NB4 (cell line): ENCODE measurements at regions not wholly inside any gene's neighbourhood (a gene's known extent, or its start where the extent isn't known, plus 50 kb on each side); places are given as distances from the start of the nearest gene placed in this dataset.

Source experiments
- CTCF ChIP-seq: IDR thresholded peaks from one replicate; pipeline ENCODE4 v1.5.1; 2012; ENCODE audit warnings: low read depth, low read length
- MYC ChIP-seq: IDR thresholded peaks from 2 replicates; pipeline ENCODE4 v1.6.1; 2011; ENCODE audit warnings: low read depth, low read length
- POLR2A ChIP-seq: IDR thresholded peaks from 2 replicates; pipeline ENCODE4 v1.6.1; 2011; ENCODE audit warnings: mild to moderate bottlenecking; ENCODE audit not compliant: insufficient read length; ENCODE audit errors: extremely low read depth

DNA sequence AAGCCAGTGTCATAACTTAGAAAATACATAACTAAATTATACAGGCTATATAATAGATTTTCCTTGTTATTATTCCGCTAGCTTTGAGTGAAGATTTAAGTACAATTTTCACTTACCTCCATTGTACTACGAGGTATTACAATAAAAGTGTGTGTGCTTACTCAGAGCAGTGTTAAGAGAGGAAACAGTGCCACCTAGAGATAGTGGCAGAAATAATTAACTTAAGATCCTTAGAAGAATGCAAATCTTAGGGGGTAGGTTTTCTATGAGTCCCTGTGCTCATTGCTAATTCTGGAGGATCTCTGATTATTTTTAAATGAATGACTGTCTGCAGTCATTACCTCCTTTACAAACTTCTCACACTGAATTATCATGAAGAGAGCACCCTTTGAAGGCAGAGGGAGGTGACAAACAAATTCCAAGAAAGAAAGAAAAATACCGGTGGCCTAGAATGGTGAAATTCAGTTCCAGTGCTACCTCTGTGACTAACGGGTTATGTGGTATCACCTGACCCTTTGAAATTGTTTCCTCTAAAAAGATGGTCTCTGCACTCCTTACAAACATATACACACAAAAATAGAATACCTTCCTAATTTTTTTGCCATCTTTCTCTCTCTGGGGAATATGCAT, 379.8 kb downstream of the TRIM36 start:
- peak; percentile 48 for TF ChIP-seq CTCF
- no peak for TF ChIP-seq POLR2A
- TF ChIP-seq MYC, result no peak
